KOPT-K1 (cell line): ENCODE measurements at regions not wholly inside any gene's neighbourhood (a gene's known extent, or its start where the extent isn't known, plus 50 kb on each side); places are given as distances from the start of the nearest gene placed in this dataset.
"Not testable (repeated sequence)": the region's sequence is repeated elsewhere in the genome, so short reads cannot be mapped to it uniquely, and the experiment has no call there.

Experiments used
- H3K27ac ChIP-seq: fragments of 200-600 bp; sonication (generic); 2 replicates; pipeline ENCODE4 v1.5.1; 2016; ENCODE audit warnings: antibody characterized with exemption, mild to moderate bottlenecking, low read depth, low read length; ENCODE audit not compliant: poor library complexity, severe bottlenecking
- H3K36me3 ChIP-seq: fragments of 200-600 bp; sonication (generic); 2 replicates; pipeline ENCODE4 v1.5.1; 2017; ENCODE audit warnings: antibody characterized with exemption, mild to moderate bottlenecking, low read length, moderate library complexity; ENCODE audit not compliant: insufficient read depth
- H3K9me3 ChIP-seq: fragments of 200-600 bp; sonication (generic); 2 replicates; pipeline ENCODE4 v1.5.1; 2017; ENCODE audit warnings: antibody characterized with exemption, low read length, mild to moderate bottlenecking; ENCODE audit not compliant: insufficient read depth, poor library complexity, severe bottlenecking

DNA sequence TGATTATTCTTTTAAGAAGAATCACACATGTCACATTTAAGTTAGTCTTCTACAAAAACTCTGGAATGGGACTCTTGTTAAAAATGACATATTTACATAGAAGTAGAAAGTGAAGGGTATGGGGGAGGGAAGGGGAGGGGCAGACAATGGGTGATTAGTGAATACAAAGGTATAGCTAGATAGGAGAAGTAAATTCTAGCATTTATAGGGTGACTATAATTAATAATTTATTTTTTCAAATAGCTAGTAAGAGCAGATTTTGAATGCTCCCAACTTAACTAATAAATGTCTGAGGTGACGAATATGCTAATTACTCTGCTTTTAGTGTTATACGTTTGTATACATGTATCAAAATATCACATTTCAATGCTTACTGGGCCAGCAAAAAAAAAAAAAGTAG is 59.4 kb downstream of the BLTP3B start:
- Histone ChIP-seq H3K9me3 (peaks cover 22% of the 10 kb centered on the region), H3K36me3 (peaks cover 59% of the 10 kb centered on the region), H3K27ac (no peak overlapping the region)

DNA sequence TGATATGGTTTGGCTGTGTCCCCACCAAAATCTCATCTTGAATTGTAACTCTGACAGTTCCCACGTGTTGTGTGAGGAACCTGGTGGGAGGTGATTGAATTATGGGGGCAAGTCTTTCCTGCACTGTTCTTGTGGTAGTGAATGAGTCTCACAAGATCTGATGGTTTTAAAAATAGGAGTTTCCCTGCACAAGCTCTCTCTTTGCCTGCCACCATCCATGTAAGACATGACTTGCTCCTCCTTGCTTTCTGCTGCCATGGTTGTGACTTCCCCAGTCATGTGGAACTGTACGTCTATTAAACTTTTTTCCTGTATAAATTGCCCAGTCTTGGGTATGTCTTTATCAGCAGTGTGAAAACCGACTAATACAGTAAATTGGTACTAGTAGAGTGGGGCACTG is 63.9 kb downstream of the BLTP3B start:
- Histone ChIP-seq H3K9me3 (peaks cover 22% of the 10 kb centered on the region), H3K36me3 (peaks cover 48% of the 10 kb centered on the region)
- H3K27ac ChIP-seq, result not testable (repeated sequence)

DNA sequence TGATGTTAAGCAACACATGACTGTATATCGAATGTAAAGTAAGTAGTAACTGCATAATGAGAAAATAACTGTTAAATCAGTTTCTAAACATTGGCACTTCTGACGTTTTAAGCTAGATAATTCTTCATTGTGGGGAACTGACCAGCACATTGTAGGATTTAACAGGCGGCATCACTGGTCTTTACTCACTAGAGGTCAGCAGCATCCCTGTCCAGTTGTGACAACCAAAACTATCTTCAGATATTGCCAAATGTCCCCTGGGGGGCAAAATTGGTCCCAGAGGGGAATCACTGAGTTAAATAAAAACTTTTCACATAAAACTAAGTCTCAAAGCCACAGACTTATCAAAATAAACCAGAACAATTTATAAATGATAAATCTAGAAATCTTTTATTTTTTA is 65.3 kb downstream of the BLTP3B start:
- Histone ChIP-seq H3K27ac (no peak overlapping the region), H3K36me3 (peaks cover 34% of the 10 kb centered on the region), H3K9me3 (peaks cover 22% of the 10 kb centered on the region)

DNA sequence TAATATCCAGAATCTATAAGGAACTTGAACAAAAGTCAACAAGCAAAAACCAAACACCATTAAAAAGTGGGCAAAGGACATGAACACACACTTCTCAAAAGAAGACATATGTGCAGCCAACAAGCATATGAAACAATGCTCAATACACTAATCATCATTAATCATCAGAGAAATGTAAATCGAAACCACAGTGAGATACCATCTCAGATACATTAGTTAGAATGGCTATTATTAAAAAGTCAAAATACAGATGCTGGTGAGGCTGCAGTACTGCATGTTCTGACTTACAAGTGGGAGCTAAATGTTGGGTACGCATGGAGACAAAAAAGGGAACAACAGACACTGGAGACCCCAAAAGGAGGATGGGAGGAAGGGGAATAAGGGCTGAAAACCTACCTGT is 67.1 kb downstream of the BLTP3B start:
- Histone ChIP-seq H3K9me3 (peaks cover 17% of the 10 kb centered on the region), H3K36me3 (peaks cover 23% of the 10 kb centered on the region), H3K27ac (no peak overlapping the region)

DNA sequence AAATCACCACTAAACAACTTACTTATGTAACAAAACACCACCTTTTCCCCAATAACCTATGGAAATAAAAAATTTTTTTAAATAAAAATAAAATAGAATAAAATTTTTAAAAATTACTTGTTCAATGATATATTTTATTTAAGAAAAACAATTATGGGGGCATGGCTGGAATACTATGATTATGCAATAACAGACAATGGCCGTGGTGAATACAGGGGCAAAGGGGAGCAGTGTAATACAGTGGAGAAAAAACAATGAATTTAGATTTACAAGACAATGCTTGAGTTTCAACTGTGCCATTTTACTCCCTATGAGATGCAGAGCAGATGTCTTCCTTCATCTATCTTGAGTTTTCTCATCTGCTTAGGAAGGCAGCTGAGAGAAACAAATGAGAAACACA is 72.9 kb downstream of the BLTP3B start:
- peaks cover 30% of the 10 kb centered on the region for H3K9me3 ChIP-seq
- H3K27ac ChIP-seq, result no peak overlapping the region
- H3K36me3 ChIP-seq, result peaks cover 38% of the 10 kb centered on the region; the same call in 1 of the 2 replicates

DNA sequence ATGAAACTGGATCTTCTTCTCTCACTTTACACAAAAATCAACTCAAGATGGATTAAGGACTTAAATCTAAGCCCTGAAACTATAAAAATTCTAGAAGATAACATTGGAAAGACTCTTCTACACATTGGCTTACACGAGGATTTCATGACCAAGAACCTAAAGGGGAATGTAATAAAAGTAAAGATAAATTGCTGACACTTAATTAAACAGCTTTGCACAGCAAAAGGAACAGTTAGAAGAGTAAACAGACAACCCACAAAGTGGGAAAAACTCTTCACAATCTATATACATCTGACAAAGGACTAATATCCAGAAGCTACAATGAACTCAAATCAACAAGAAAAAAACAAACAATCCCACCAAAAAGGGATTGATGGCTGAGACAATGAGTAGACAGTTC is 74.4 kb downstream of the BLTP3B start:
- H3K9me3 ChIP-seq, result peaks cover 30% of the 10 kb centered on the region
- no peak overlapping the region for H3K27ac ChIP-seq
- peaks cover 38% of the 10 kb centered on the region; the same call in 1 of the 2 replicates for H3K36me3 ChIP-seq

DNA sequence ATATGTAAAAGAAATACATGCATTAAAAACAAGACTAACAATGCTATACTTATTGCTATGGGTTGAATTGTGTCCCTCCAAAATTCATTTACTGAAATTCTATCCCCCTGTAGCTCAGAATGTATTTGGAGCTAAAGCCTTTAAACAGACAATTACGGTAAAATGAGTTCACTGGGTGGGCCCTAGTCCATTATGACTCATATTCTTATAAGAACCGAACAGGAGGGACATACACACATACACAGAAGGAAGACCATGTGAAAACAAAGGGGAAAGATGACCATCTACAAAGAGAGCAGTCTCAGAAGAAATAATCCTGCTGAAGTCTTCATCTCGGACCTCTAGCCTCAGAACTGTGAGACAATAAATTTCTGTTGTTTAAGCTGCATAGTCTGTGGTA is 77.1 kb upstream of the ANKS1B start:
- H3K9me3 ChIP-seq, result peaks cover 17% of the 10 kb centered on the region
- H3K36me3 ChIP-seq, result peaks cover 32% of the 10 kb centered on the region
- H3K27ac ChIP-seq, result no peak overlapping the region

DNA sequence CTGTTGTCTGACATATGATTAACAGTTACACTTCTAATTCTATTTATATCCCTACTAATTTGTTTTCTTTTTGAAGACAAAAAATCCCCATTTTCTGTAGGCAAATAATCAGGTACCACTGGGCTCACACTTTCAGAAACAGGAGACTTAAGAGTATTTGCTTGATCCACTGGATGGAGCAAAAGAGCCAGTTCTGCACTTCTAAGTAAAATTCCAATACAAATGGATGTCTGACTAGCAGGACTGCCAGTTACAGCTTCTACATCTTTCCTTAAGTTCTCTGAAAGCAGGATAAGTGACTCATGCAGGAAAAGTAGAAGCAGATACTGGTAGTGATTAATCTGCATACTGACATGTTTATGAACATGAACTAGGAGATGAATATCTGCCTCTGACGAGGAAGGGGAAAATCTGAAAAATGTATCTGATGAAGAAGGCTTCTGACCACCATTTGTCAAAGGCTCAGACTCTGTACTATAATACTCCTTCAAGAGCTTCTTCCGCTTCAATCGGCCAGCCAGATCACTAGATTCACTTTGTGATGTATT is 73.8 kb upstream of the ANKS1B start:
- Histone ChIP-seq H3K27ac (no peak overlapping the region), H3K36me3 (peaks cover 33% of the 10 kb centered on the region), H3K9me3 (no peaks in the 10 kb centered on the region)

DNA sequence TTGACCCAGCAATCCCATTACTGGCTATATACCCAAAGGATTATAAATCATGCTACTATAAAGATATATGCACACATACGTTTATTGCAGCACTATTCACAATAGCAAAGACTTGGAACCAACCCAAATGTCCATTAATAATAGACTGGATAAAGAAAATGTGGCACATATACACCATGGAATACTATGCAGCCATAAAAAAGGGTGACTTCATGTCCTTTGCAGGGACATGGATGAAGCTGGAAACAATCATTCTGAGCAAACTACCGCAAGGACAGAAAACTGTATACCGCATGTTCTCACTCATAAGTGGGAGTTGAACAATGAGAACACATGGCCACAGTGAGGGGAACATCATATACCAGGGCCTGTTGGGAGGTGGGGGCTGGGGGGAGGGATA is 61.5 kb upstream of the ANKS1B start:
- not testable (repeated sequence) for H3K27ac ChIP-seq, H3K9me3 ChIP-seq
- H3K36me3 ChIP-seq, result peaks cover 28% of the 10 kb centered on the region

DNA sequence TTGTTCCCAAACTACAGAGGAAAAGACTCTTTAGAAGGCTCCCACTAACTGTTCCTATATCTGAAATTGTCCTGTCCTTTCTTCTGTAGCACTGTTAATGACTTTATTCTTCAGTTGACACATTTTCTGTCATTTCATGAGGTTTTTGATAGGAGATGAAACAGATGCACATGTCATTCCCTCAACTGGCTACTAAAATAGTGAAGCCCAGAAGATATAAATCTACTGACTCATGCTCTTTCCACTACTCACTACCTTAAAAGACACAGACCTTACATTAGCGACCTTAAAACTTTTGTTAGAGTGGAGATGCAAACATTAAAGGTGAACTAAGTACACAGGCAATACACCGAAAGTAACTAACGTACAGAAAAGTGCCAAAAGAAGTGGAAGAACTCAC is 59.5 kb upstream of the ANKS1B start:
- Histone ChIP-seq H3K27ac (no peak overlapping the region), H3K36me3 (peaks cover 15% of the 10 kb centered on the region), H3K9me3 (no peaks in the 10 kb centered on the region)

DNA sequence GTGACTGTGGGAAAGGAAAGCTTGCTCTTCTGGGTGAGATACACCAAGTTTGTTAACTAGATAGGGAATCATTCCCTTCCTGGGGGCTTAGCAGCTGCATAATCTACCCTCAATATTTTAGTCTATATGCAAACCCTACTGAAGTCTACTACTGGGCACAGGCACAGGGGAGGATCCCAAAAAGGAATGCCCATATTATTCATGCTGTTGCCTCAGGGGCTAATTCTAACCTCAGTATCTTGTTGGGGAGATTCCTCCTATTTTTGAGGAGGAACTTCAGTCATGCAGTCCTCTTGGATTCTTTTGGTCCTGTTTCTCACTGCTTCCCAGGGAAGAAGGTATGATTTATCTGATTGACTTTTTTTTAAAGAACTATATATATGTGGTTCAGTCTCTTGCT is 58.9 kb upstream of the ANKS1B start:
- H3K27ac ChIP-seq, result no peak overlapping the region
- H3K36me3 ChIP-seq, result peaks cover 15% of the 10 kb centered on the region

More for the DNA sequence above, 58.9 kb upstream of the ANKS1B start:
- no peaks in the 10 kb centered on the region for H3K9me3 ChIP-seq
